ENCODE measurements at regions not wholly inside any gene's neighbourhood (a gene's known extent, or its start where the extent isn't known, plus 50 kb on each side); places are given as distances from the start of the nearest gene placed in this dataset.

DNA sequence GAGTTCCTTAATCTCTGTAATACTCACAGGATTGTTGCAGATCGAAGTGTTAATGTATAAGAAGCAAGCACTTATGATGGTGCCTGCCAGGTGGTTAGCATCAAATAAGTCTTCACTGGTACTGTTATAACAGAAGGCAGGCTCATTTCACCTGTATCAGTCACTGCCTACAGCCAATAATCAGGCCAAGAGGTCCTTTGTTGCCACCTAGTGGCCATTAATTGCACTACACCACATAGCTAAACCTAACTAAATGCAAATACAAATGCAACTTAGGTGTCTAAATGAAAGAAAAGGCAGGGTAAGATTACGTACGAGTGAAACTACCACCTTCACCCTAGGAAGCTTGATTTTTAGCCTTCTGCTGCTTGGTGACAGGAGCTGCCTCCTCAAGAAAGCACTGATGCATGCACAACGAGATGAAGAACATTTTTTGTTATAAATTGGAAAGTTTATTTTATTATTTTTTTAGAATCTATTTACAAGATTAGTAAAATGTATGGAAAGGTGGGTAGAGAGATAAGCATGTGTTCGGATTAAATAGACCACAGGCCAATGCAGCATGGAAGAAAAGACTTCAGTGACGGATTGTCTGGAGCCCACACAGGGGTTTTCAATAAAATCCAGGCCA lies 334.8 kb upstream of the CAMK1G start:
- TF ChIP-seq, protein P1, sequence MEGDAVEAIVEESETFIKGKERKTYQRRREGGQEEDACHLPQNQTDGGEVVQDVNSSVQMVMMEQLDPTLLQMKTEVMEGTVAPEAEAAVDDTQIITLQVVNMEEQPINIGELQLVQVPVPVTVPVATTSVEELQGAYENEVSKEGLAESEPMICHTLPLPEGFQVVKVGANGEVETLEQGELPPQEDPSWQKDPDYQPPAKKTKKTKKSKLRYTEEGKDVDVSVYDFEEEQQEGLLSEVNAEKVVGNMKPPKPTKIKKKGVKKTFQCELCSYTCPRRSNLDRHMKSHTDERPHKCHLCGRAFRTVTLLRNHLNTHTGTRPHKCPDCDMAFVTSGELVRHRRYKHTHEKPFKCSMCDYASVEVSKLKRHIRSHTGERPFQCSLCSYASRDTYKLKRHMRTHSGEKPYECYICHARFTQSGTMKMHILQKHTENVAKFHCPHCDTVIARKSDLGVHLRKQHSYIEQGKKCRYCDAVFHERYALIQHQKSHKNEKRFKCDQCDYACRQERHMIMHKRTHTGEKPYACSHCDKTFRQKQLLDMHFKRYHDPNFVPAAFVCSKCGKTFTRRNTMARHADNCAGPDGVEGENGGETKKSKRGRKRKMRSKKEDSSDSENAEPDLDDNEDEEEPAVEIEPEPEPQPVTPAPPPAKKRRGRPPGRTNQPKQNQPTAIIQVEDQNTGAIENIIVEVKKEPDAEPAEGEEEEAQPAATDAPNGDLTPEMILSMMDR (IDR thresholded peaks at IDR 0.05; ENCODE audit: unreplicated experiment) = peak; percentile 88
- DNase-seq (ENCODE audit: low spot score, unreplicated experiment) = peak; percentile 39
- peaks cover 11% of the 10 kb centered on the region for H3K27me3 Mint-ChIP-seq
- H3K4me3 Mint-ChIP-seq (ENCODE audit: low read depth) = no peak overlapping the region
- H3K27ac Mint-ChIP-seq = no peak overlapping the region
- H3K36me3 Mint-ChIP-seq (ENCODE audit: insufficient read depth) = no peaks in the 10 kb centered on the region
- no peaks in the 10 kb centered on the region for H3K9me3 Mint-ChIP-seq (ENCODE audit: low read depth)
- H3K4me1 Mint-ChIP-seq (ENCODE audit: low read depth) = peaks cover 11% of the 10 kb centered on the region

DNA sequence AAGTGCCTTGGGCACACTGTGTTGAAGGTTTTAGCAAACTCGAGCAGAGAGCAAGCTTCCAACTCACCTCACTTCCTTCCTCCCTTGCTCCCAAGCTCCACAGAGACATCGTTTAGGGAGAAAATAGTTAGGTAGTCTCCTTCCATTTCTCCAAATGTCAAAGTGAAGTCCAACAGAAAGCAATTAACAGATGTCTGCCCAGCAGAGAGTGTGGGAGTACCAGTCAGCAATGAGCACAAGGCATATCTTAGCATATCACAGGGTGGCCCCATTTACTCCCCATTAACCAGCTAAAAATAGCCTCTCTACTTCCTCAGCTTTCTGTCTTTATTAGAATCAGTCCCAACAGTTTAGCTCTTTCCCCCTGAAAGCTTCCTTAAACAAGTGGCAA lies 334.2 kb upstream of the CAMK1G start:
- Mint-ChIP-seq H3K36me3 (ENCODE audit: insufficient read depth) (no peaks in the 10 kb centered on the region), H3K4me1 (ENCODE audit: low read depth) (peaks cover 11% of the 10 kb centered on the region), H3K27me3 (peaks cover 11% of the 10 kb centered on the region), H3K9me3 (ENCODE audit: low read depth) (no peaks in the 10 kb centered on the region), H3K4me3 (ENCODE audit: low read depth) (no peak overlapping the region), H3K27ac (no peak overlapping the region)
- TF ChIP-seq, protein P1 (IDR thresholded peaks at IDR 0.05; ENCODE audit: unreplicated experiment) = no peak
- DNase-seq (ENCODE audit: low spot score, unreplicated experiment) = no peak

DNA sequence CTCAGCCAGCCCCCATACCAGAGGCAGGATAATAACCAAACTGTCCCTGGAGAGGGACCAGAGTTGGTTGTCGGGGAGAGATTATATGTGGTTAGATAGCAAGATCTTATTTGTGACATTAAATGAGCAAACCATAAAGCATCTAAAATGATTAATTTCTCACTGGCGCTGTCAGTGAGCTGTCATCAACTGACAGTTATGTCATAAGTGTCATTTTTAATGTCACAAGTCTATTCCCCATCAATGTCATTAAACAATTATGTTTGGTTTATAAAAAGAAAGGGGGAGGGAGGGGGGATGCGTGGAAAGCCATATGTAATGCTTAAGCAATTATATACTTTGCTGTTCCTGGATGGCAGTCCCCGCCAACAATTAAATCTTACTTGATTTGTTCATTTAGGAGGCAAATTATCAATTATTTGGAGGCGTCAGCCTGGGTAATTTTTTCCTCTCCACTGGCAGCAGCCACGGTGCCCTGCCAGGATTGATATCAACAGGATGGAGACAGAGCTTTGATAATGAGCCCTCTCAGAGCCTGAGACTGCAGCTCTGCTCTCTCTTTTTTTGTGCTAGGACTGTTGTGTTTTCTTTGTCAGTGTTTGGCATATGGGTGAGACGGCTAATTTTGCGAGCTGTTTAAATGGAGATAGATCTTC lies 333.6 kb upstream of the CAMK1G start:
- peaks cover 11% of the 10 kb centered on the region for H3K4me1 Mint-ChIP-seq (ENCODE audit: low read depth)
- H3K27me3 Mint-ChIP-seq = peaks cover 11% of the 10 kb centered on the region
- no peaks in the 10 kb centered on the region for H3K9me3 Mint-ChIP-seq (ENCODE audit: low read depth)
- H3K27ac Mint-ChIP-seq = no peak overlapping the region
- no peaks in the 10 kb centered on the region for H3K36me3 Mint-ChIP-seq (ENCODE audit: insufficient read depth)
- TF ChIP-seq, protein P1 (IDR thresholded peaks at IDR 0.05; ENCODE audit: unreplicated experiment) = no peak
- H3K4me3 Mint-ChIP-seq (ENCODE audit: low read depth) = no peak overlapping the region
- DNase-seq (ENCODE audit: low spot score, unreplicated experiment) = no peak

DNA sequence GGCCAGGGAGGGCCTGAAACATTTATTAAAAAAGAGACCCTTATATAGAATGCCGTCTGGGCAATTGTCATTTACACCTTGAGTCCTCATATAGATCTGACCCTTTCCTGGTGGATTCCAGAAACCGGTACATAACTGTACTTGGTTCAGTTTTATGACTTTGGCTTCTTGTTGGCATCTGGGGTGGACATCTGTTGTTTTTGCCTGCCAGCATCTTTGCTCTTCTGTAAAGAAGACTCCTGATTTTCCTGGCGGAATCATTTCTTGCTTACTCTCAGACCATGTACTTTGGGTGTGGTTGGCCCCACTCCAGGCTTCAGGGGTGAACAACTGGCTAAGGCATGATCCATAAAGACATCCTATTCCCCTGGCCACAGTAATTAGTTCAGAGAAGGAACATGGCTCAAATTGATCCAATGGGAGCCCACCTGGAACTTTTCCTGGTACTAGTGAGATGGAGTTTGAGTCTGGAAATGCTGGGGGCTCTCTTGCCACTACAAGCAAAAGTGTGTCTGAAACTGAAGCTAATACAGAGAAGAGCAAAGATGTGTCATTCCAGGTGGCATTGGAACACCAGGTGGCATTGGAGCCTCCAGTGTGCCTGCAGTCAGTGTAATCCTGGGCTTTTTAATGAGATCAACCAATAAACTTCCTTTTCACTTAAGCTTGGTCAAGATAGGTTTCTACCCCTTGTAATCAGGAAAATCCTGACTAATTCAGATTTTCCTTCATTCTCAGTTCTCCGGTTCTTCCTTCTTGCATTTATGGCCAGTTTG lies 332.5 kb upstream of the CAMK1G start:
- no peaks in the 10 kb centered on the region for H3K36me3 Mint-ChIP-seq (ENCODE audit: insufficient read depth)

More for the DNA sequence above, 332.5 kb upstream of the CAMK1G start:
- Mint-ChIP-seq H3K27me3 (peaks cover 5% of the 10 kb centered on the region), H3K9me3 (ENCODE audit: low read depth) (no peaks in the 10 kb centered on the region), H3K27ac (no peak overlapping the region), H3K4me3 (ENCODE audit: low read depth) (no peak overlapping the region), H3K4me1 (ENCODE audit: low read depth) (peaks cover 11% of the 10 kb centered on the region)
- no peak for DNase-seq (ENCODE audit: low spot score, unreplicated experiment)
- TF ChIP-seq, protein P1 (IDR thresholded peaks at IDR 0.05; ENCODE audit: unreplicated experiment) = no peak
